ENCODE measurements at regions not wholly inside any gene's neighbourhood (a gene's known extent, or its start where the extent isn't known, plus 50 kb on each side); places are given as distances from the start of the nearest gene placed in this dataset.
A peak's percentile ranks its signal among the peaks of the same experiment; 100 is the strongest.

- no peak overlapping the region for H3K27ac ChIP-seq
- H4K20me1 ChIP-seq (ENCODE audit: insufficient read depth) = no peaks in the 10 kb centered on the region
- H3K4me1 ChIP-seq (replicated peaks; ENCODE audit: insufficient read depth) = no peaks in the 10 kb centered on the region
- no peaks in the 10 kb centered on the region for H3K79me2 ChIP-seq (ENCODE audit: low read depth)
- intact Hi-C loops (cut with micrococcal nuclease; ENCODE audit: unreplicated experiment) = no loop called here
- H3K4me3 ChIP-seq = no peak overlapping the region
- no peak for DNase-seq
- H3K27me3 ChIP-seq (ENCODE audit: insufficient read depth, low read depth) = no peaks in the 10 kb centered on the region
- no TSS peak for BruUV-seq (replicated peaks)
- no peak overlapping the region for H2AFZ ChIP-seq
- ChIA-PET CTCF (interaction anchor here (0.6 kb wide), 1 partner anchor 671 kb away, joined by 6 read pairs; no protein-coding TSS in a partner anchor), POLR2A (ENCODE audit: unreplicated experiment) (no interaction called here)
- H3K4me2 ChIP-seq = no peak overlapping the region
- H3F3A ChIP-seq (ENCODE audit: insufficient read depth, low read depth) = no peaks in the 10 kb centered on the region
- no peaks in the 10 kb centered on the region for H3K9me2 ChIP-seq (ENCODE audit: insufficient read depth)
- H3K36me3 ChIP-seq (ENCODE audit: low read depth) = no peaks in the 10 kb centered on the region
- TF ChIP-seq CTCF (conservative IDR thresholded peaks at IDR 0.05) (no peak), EZH2 (IDR thresholded peaks at IDR 0.05; ENCODE audit: low read depth) (no peak)
- no peaks in the 10 kb centered on the region for H3K9me3 ChIP-seq (ENCODE audit: insufficient read depth, low read depth)
Measured at GRCh38 chr13:84925443-84925842, 873.8 kb downstream of the SLITRK6 start.

GRCh38 chr13:84923831-84924230, 875.4 kb downstream of the SLITRK6 start:
- Histone ChIP-seq H3K4me2 (no peak overlapping the region), H3K27me3 (ENCODE audit: insufficient read depth, low read depth) (no peaks in the 10 kb centered on the region), H3K4me1 (replicated peaks; ENCODE audit: insufficient read depth) (no peaks in the 10 kb centered on the region), H3F3A (ENCODE audit: insufficient read depth, low read depth) (no peaks in the 10 kb centered on the region), H3K27ac (no peak overlapping the region), H3K9me2 (ENCODE audit: insufficient read depth) (no peaks in the 10 kb centered on the region), H2AFZ (no peak overlapping the region; the same call in 1 of the 2 replicates), H3K4me3 (no peak overlapping the region), H3K9me3 (ENCODE audit: insufficient read depth, low read depth) (no peaks in the 10 kb centered on the region), H3K79me2 (ENCODE audit: low read depth) (no peaks in the 10 kb centered on the region), H4K20me1 (ENCODE audit: insufficient read depth) (no peaks in the 10 kb centered on the region), H3K36me3 (ENCODE audit: low read depth) (no peaks in the 10 kb centered on the region)
- intact Hi-C loops (cut with micrococcal nuclease; ENCODE audit: unreplicated experiment) = no loop called here
- DNase-seq = no peak
- CTCF ChIA-PET = no interaction called here
- TF ChIP-seq EZH2 (IDR thresholded peaks at IDR 0.05; ENCODE audit: low read depth) (no peak), CTCF (conservative IDR thresholded peaks at IDR 0.05) (no peak)
- POLR2A ChIA-PET (ENCODE audit: unreplicated experiment) = interaction anchor here (0.8 kb wide), 1 partner anchor 105 kb away, joined by 6 read pairs; no protein-coding TSS in a partner anchor
- no TSS peak for BruUV-seq (replicated peaks)

- no peak for TF ChIP-seq EZH2 (IDR thresholded peaks at IDR 0.05; ENCODE audit: low read depth)
- peak; percentile 65 for TF ChIP-seq CTCF (conservative IDR thresholded peaks at IDR 0.05)
- H3K27ac ChIP-seq = no peak overlapping the region
- no peaks in the 10 kb centered on the region for H3K36me3 ChIP-seq (ENCODE audit: low read depth)
- H3K4me2 ChIP-seq = no peak overlapping the region
- H3F3A ChIP-seq (ENCODE audit: insufficient read depth, low read depth) = no peaks in the 10 kb centered on the region
- no peaks in the 10 kb centered on the region for H3K27me3 ChIP-seq (ENCODE audit: insufficient read depth, low read depth)
- no peaks in the 10 kb centered on the region for H3K4me1 ChIP-seq (replicated peaks; ENCODE audit: insufficient read depth)
- DNase-seq = peak in 1 of 2 experiments; percentile 38
- no peak overlapping the region for H3K4me3 ChIP-seq
- ChIA-PET POLR2A (ENCODE audit: unreplicated experiment) (no interaction called here), CTCF (no interaction called here)
- no peaks in the 10 kb centered on the region for H3K79me2 ChIP-seq (ENCODE audit: low read depth)
- BruUV-seq (replicated peaks) = no TSS peak
- H3K9me2 ChIP-seq (ENCODE audit: insufficient read depth) = no peaks in the 10 kb centered on the region
- intact Hi-C loops (cut with micrococcal nuclease; ENCODE audit: unreplicated experiment) = loop anchor here (1.0 kb wide), 1 partner anchor 889 kb away; no protein-coding TSS in a partner anchor
- H3K9me3 ChIP-seq (ENCODE audit: insufficient read depth, low read depth) = no peaks in the 10 kb centered on the region
- H4K20me1 ChIP-seq (ENCODE audit: insufficient read depth) = no peaks in the 10 kb centered on the region
- no peak overlapping the region for H2AFZ ChIP-seq
Measured at GRCh38 chr13:84917252-84917878, 881.9 kb downstream of the SLITRK6 start.

Data from PC-9 (cell line).